H9 (cell line): ENCODE measurements at regions not wholly inside any gene's neighbourhood (a gene's known extent, or its start where the extent isn't known, plus 50 kb on each side); places are given as distances from the start of the nearest gene placed in this dataset.

Experiments used
- DNase-seq: peaks from one replicate; pipeline ENCODE4 v3.0.0-alpha.2; 2017
- H2AFZ ChIP-seq: one replicate; pipeline ENCODE4 v1.6.1; 2013; ENCODE audit warnings: mild to moderate bottlenecking, low read length, control low read depth, moderate library complexity
- H2AK5ac ChIP-seq: 2 replicates; pipeline ENCODE4 v1.6.1; 2013; ENCODE audit warnings: low read length, control low read depth, mixed read lengths; ENCODE audit not compliant: insufficient read length
- H2BK120ac ChIP-seq: one replicate; pipeline ENCODE4 v1.6.1; 2013; ENCODE audit warnings: low read depth, mild to moderate bottlenecking, low read length, control low read depth, inconsistent platforms; ENCODE audit not compliant: poor library complexity, severe bottlenecking
- H2BK12ac ChIP-seq: 2 replicates; pipeline ENCODE4 v1.6.1; 2013; ENCODE audit warnings: low read length, control low read depth, mixed read lengths, low read depth; ENCODE audit not compliant: insufficient read length
- H2BK15ac ChIP-seq: 2 replicates; pipeline ENCODE4 v1.6.1; 2013; ENCODE audit warnings: low read depth, low read length, control low read depth
- H2BK20ac ChIP-seq: one replicate; pipeline ENCODE4 v1.6.1; 2013; ENCODE audit warnings: low read depth, mild to moderate bottlenecking, low read length, control low read depth, inconsistent platforms; ENCODE audit not compliant: poor library complexity, severe bottlenecking
- H2BK5ac ChIP-seq: 2 replicates; pipeline ENCODE4 v1.6.1; 2013; ENCODE audit warnings: low read length, control low read depth, mixed read lengths; ENCODE audit not compliant: insufficient read length
- H3K14ac ChIP-seq: 2 replicates; pipeline ENCODE4 v1.6.1; 2013; ENCODE audit warnings: low read length, control low read depth; ENCODE audit not compliant: insufficient read depth
- H3K18ac ChIP-seq: 2 replicates; pipeline ENCODE4 v1.6.1; 2013; ENCODE audit warnings: low read depth, mild to moderate bottlenecking, mixed read lengths, low read length, control low read depth; ENCODE audit not compliant: insufficient read length
- H3K23ac ChIP-seq: 2 replicates; pipeline ENCODE4 v1.6.1; 2013; ENCODE audit warnings: low read length, control low read depth, mixed read lengths, low read depth; ENCODE audit not compliant: insufficient read length
- H3K23me2 ChIP-seq: 2 replicates; pipeline ENCODE4 v1.6.1; 2013; ENCODE audit warnings: low read depth, mild to moderate bottlenecking, mixed read lengths, low read length, control low read depth; ENCODE audit not compliant: insufficient read length, poor library complexity, severe bottlenecking
- H3K27ac ChIP-seq: 2 replicates; pipeline ENCODE4 v1.5.1; 2013; ENCODE audit warnings: low read length, control low read depth, mixed read lengths, low read depth; ENCODE audit not compliant: insufficient read length
- H3K27me3 ChIP-seq: 2 replicates; pipeline ENCODE4 v1.6.1; 2013; ENCODE audit warnings: low read length, control low read depth, inconsistent platforms; ENCODE audit not compliant: insufficient read depth
- H3K4ac ChIP-seq: 2 replicates; pipeline ENCODE4 v1.6.1; 2013; ENCODE audit warnings: low read depth, mild to moderate bottlenecking, control low read depth, inconsistent platforms, low read length, moderate library complexity
- H3K4me1 ChIP-seq: 2 replicates; pipeline ENCODE4 v1.6.1; 2013; ENCODE audit warnings: low read length, control low read depth, inconsistent platforms; ENCODE audit not compliant: insufficient read depth
- H3K4me2 ChIP-seq: 2 replicates; pipeline ENCODE4 v1.6.1; 2013; ENCODE audit warnings: low read length, control low read depth, mixed read lengths; ENCODE audit not compliant: insufficient read length, insufficient read depth
- H3K56ac ChIP-seq: 2 replicates; pipeline ENCODE4 v1.6.1; 2013; ENCODE audit warnings: low read depth, mild to moderate bottlenecking, mixed read lengths, low read length, control low read depth; ENCODE audit not compliant: insufficient read length
- H3K79me1 ChIP-seq: 2 replicates; pipeline ENCODE4 v1.6.1; 2013; ENCODE audit warnings: low read depth, mild to moderate bottlenecking, moderate library complexity, low read length, control low read depth, inconsistent platforms; ENCODE audit not compliant: insufficient read depth, poor library complexity, severe bottlenecking
- H3K79me2 ChIP-seq: 2 replicates; pipeline ENCODE4 v1.6.1; 2013; ENCODE audit warnings: low read length, control low read depth, inconsistent platforms; ENCODE audit not compliant: insufficient read depth
- H3K9ac ChIP-seq: 2 replicates; pipeline ENCODE4 v1.6.1; 2013; ENCODE audit warnings: low read length, control low read depth, mixed read lengths; ENCODE audit not compliant: insufficient read length; ENCODE audit errors: extremely low read depth
- H3K9me3 ChIP-seq: one replicate; pipeline ENCODE4 v1.6.1; 2013; ENCODE audit warnings: low read depth, low read length, inconsistent platforms; ENCODE audit not compliant: control insufficient read depth
- H3T11ph ChIP-seq: one replicate; pipeline ENCODE4 v1.6.1; 2013; ENCODE audit warnings: mild to moderate bottlenecking, low read length, control low read depth, inconsistent platforms
- H4K20me1 ChIP-seq: one replicate; pipeline ENCODE4 v1.6.1; 2013; ENCODE audit not compliant: control insufficient read depth, insufficient read length, insufficient read depth
- H4K5ac ChIP-seq: 2 replicates; pipeline ENCODE4 v1.6.1; 2013; ENCODE audit warnings: low read depth, mild to moderate bottlenecking, mixed read lengths, low read length, control low read depth; ENCODE audit not compliant: insufficient read length
- H4K8ac ChIP-seq: replicated peaks from 2 replicates; pipeline ENCODE4 v1.6.1; 2013; ENCODE audit warnings: low read length, control low read depth, mixed read lengths, low read depth; ENCODE audit not compliant: insufficient read length
- H4K91ac ChIP-seq: 2 replicates; pipeline ENCODE4 v1.6.1; 2013; ENCODE audit warnings: low read depth, mild to moderate bottlenecking, moderate library complexity, mixed read lengths, low read length, control low read depth; ENCODE audit not compliant: insufficient read length
- H3K27ac Mint-ChIP-seq, 3 experiments: 2 replicates in 2 of 3; 3 replicates in 1 of 3; pipeline ENCODE4 v1.8.0; 2020 to 2021; ENCODE audit warnings: mixed read lengths in 3 of 3, mild to moderate bottlenecking in 1 of 3, moderate library complexity in 1 of 3
- H3K27me3 Mint-ChIP-seq: 2 replicates; pipeline ENCODE4 v1.8.0; 2021; ENCODE audit warnings: low read depth, mild to moderate bottlenecking, moderate library complexity, mixed read lengths
- H3K36me3 Mint-ChIP-seq, 3 experiments: 2 replicates in 2 of 3; 3 replicates in 1 of 3; pipeline ENCODE4 v1.8.0; 2020 to 2021; ENCODE audit warnings: low read depth in 3 of 3, mixed read lengths in 3 of 3; ENCODE audit not compliant: insufficient read depth in 1 of 3
- H3K4me1 Mint-ChIP-seq, 2 experiments: 2 replicates each; pipeline ENCODE4 v1.8.0; 2020; ENCODE audit warnings: mixed read lengths in 2 of 2
- H3K4me3 Mint-ChIP-seq, 2 experiments: 2 replicates in 1 of 2; 3 replicates in 1 of 2; pipeline ENCODE4 v1.8.0; 2020 to 2021; ENCODE audit warnings: mild to moderate bottlenecking in 2 of 2, mixed read lengths in 2 of 2, moderate library complexity in 1 of 2
- H3K9me3 Mint-ChIP-seq, 2 experiments: 2 replicates in 1 of 2; 3 replicates in 1 of 2; pipeline ENCODE4 v1.8.0; 2020; ENCODE audit warnings: mild to moderate bottlenecking in 2 of 2, mixed read lengths in 2 of 2, moderate library complexity in 1 of 2
- CTCF ChIP-seq: fragments of 200-600 bp; sonication (generic); conservative IDR thresholded peaks from 3 replicates; pipeline ENCODE4 v1.8.0; 2021; ENCODE audit warnings: antibody characterized with exemption, mild to moderate bottlenecking
- WGBS: extraction: QIAGEN DNeasy Blood & Tissue Kit; methylation state at CpG from one replicate; pipeline ENCODE4 v1.1.7; 2013; ENCODE audit warnings: missing lambda C conversion rate, low lambda C conversion rate, mixed read lengths; ENCODE audit not compliant: insufficient read length; ENCODE audit errors: extremely low coverage; 5-methylcytosine and 5-hydroxymethylcytosine counted together

- Histone ChIP-seq H3K4ac (no peak overlapping the region), H3K27ac (no peak overlapping the region), H2AK5ac (no peak overlapping the region), H3K79me1 (no peaks in the 10 kb centered on the region), H3K79me2 (no peaks in the 10 kb centered on the region), H3T11ph (no peak overlapping the region), H2BK120ac (no peak overlapping the region), H3K4me2 (no peak overlapping the region), H3K9ac (no peak overlapping the region), H2AFZ (no peak overlapping the region), H4K20me1 (no peaks in the 10 kb centered on the region), H2BK5ac (no peak overlapping the region), H4K8ac (no peak overlapping the region), H3K23ac (no peak overlapping the region), H4K5ac (no peak overlapping the region), H3K18ac (no peak overlapping the region), H3K9me3 (no peaks in the 10 kb centered on the region), H3K4me1 (no peaks in the 10 kb centered on the region), H2BK15ac (no peak overlapping the region), H3K14ac (no peak overlapping the region), H2BK20ac (no peak overlapping the region), H2BK12ac (no peak overlapping the region), H3K23me2 (no peaks in the 10 kb centered on the region), H3K27me3 (no peaks in the 10 kb centered on the region), H4K91ac (no peak overlapping the region), H3K56ac (no peak overlapping the region)
- no peak for TF ChIP-seq CTCF
- H3K4me1 Mint-ChIP-seq: peaks cover 0 to 11% of the 10 kb centered on the region in 2 experiments
- no peaks in the 10 kb centered on the region for H3K9me3 Mint-ChIP-seq
- H3K27ac Mint-ChIP-seq: no peak overlapping the region
- WGBS: no CpG with 5 or more reads among the region's 5 CpGs
- peaks cover 74% of the 10 kb centered on the region for H3K27me3 Mint-ChIP-seq
- DNase-seq: no peak
- no peaks in the 10 kb centered on the region for H3K36me3 Mint-ChIP-seq
- no peak overlapping the region for H3K4me3 Mint-ChIP-seq
These were observed 55.5 kb upstream of the TRIM67 start for GRCh38 chr1:231106347-231106746.
